Heart left ventricle (tissue), 13 donors: ENCODE measurements at regions not wholly inside any gene's neighbourhood (a gene's known extent, or its start where the extent isn't known, plus 50 kb on each side); places are given as distances from the start of the nearest gene placed in this dataset.

Source experiments
- CTCF ChIP-seq, 12 donors: fragments of 200-600 bp; sonication (generic) in 4 of 12; IDR thresholded peaks; one replicate each; pipeline versions ENCODE4 v1.5.0 to v1.8.0; 2018 to 2022; ENCODE audit warnings: antibody characterized with exemption in 12 of 12, mild to moderate bottlenecking in 5 of 12
- POLR2A ChIP-seq, 2 donors: fragments of 450-650 bp; IDR thresholded peaks; one replicate each; pipeline ENCODE4 v1.6.1; 2017; ENCODE audit warnings: antibody characterized with exemption in 2 of 2, mild to moderate bottlenecking in 2 of 2, moderate library complexity in 2 of 2
- donor health status: ischemic (EF 13 %, LVEDD 7.1; RV severe dilation, severe dysfunction).
- donor health status: DM: no; HTN: yes; CAD: no.
- donor health status: DM: no; HTN: no; CAD: no.
- donor health status: ischemic (EF 25% LVEDD 6.9; RV normal size, moderate dysfunction).
- donor health status: ischemic (EF 25% LVEDD 5.7; RV mildly dilated, moderate dysfunction).
- donor health status: ischemic (EF 35%, LVEDD 5.7; RV mildly dilated, moderate dysfunction).
- donor health status: nonischemic (EF 11% LVEDD 7.7; RV severe dilation, severe dysfunction).
- donor health status: DM: yes; HTN: yes; CAD: no.
- donor health status: PGD.
- donor health status: ischemic (EF 29% LVEDD 5.4; RV normal size, mild dysfunction).
- donor health status: nonischemic (EF 23%, LVEDD 6.1; RV moderate dilation, normal function).

GRCh38 chr4:123874063-123874462 lies 477.5 kb downstream of the SPRY1 start:
- TF ChIP-seq CTCF (IDR thresholded peaks at IDR 0.05) (no peak), POLR2A (IDR thresholded peaks at IDR 0.05) (no peak)
